Brain microvascular endothelial cell (primary cell): ENCODE measurements at regions not wholly inside any gene's neighbourhood (a gene's known extent, or its start where the extent isn't known, plus 50 kb on each side); places are given as distances from the start of the nearest gene placed in this dataset.
A peak's percentile ranks its signal among the peaks of the same experiment; 100 is the strongest.

ENCODE experiments used
- DNase-seq: peaks from one replicate; pipeline ENCODE4 v3.0.0-alpha.2; 2020
- H3K27ac ChIP-seq: fragments of 250-450 bp; sonication (Bioruptor Pico); 2 replicates; pipeline ENCODE4 v1.5.1; 2020; ENCODE audit warnings: mild to moderate bottlenecking, moderate library complexity
- H3K27me3 ChIP-seq: fragments of 250-450 bp; sonication (Bioruptor Pico); replicated peaks from 2 replicates; pipeline ENCODE4 v1.5.1; 2020; ENCODE audit warnings: mild to moderate bottlenecking
- H3K36me3 ChIP-seq: fragments of 250-450 bp; sonication (Bioruptor Pico); replicated peaks from 2 replicates; pipeline ENCODE4 v1.5.1; 2020; ENCODE audit warnings: mild to moderate bottlenecking
- H3K4me3 ChIP-seq: 2 replicates; pipeline ENCODE4 v1.5.1; 2011; ENCODE audit warnings: low read depth, mild to moderate bottlenecking, control low read depth, low read length, moderate library complexity
- in situ Hi-C: cut with HindIII; loops from 2 replicates; pipeline ENCODE4 v1.10.0; 2017; ENCODE audit warnings: low sequenced_read_pairs, low pct_ligation_motif_present
- TF ChIP-seq, protein P1 (sequence below): IDR thresholded peaks from 2 replicates; pipeline ENCODE4 v1.5.1; 2011; ENCODE audit warnings: low read depth, mild to moderate bottlenecking, moderate library complexity, low read length, control low read depth, inconsistent platforms; ENCODE audit errors: missing control alignments

DNA sequence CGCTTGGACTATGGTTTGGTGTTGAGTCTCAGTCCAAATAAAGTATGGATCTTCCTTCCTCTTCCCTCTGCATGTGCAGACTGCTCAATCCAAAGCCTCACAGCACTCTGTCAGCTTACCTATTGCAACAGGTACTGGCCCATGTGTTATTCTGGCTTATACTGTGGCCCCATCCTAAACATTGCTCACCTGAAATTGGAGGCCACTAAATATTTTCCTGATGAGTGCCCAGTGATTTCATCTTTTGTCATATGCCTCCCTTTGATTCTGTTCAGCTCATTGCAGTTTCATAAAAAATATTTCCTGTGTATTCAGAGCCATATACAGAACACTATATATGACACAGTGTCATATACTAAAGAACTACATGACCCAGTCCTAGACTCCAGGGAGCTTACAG is 86.3 kb upstream of the FAM136A start:
- TF ChIP-seq, protein P1, sequence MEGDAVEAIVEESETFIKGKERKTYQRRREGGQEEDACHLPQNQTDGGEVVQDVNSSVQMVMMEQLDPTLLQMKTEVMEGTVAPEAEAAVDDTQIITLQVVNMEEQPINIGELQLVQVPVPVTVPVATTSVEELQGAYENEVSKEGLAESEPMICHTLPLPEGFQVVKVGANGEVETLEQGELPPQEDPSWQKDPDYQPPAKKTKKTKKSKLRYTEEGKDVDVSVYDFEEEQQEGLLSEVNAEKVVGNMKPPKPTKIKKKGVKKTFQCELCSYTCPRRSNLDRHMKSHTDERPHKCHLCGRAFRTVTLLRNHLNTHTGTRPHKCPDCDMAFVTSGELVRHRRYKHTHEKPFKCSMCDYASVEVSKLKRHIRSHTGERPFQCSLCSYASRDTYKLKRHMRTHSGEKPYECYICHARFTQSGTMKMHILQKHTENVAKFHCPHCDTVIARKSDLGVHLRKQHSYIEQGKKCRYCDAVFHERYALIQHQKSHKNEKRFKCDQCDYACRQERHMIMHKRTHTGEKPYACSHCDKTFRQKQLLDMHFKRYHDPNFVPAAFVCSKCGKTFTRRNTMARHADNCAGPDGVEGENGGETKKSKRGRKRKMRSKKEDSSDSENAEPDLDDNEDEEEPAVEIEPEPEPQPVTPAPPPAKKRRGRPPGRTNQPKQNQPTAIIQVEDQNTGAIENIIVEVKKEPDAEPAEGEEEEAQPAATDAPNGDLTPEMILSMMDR, result no peak
- in situ Hi-C loops, result no loop called here
- DNase-seq, result no peak
- no peaks in the 10 kb centered on the region for H3K36me3 ChIP-seq
- H3K27me3 ChIP-seq, result no peaks in the 10 kb centered on the region
- H3K4me3 ChIP-seq, result no peak overlapping the region
- no peak overlapping the region for H3K27ac ChIP-seq

DNA sequence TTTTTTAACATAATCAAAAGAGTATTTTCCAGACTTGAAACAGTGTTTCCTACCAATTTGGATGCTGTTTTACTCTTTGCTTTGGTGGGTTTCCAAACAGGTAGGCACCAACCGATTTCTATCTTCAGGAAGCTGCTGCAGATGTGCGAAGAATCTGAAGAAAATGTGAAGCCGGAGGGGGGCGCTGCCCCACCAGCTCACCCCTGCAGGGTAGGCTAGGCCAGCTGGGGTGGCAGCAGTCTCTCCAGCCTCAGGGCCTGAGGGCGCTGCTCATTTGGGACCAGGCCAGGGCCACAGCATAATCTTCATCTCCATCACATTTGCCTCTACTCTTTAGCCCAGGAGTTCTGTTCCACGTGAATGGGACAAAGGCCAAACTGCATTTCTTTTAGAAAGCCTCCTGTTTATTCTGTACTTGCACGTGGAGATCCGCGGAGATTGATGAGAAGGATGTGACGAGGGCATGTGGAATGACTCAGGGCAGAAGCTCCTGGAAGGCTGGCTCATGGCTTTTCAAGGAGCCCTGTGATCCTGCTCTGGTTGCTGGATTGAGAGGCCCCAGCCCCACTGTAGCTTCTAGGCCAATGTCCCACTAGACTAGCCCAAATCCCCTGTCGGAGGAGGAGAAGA is 84.2 kb upstream of the FAM136A start:
- TF ChIP-seq, protein P1, result no peak
- DNase-seq, result peak; percentile 17
- H3K27ac ChIP-seq, result no peak overlapping the region
- in situ Hi-C loops, result no loop called here
- H3K36me3 ChIP-seq, result no peaks in the 10 kb centered on the region
- H3K27me3 ChIP-seq, result no peaks in the 10 kb centered on the region
- H3K4me3 ChIP-seq, result no peak overlapping the region

DNA sequence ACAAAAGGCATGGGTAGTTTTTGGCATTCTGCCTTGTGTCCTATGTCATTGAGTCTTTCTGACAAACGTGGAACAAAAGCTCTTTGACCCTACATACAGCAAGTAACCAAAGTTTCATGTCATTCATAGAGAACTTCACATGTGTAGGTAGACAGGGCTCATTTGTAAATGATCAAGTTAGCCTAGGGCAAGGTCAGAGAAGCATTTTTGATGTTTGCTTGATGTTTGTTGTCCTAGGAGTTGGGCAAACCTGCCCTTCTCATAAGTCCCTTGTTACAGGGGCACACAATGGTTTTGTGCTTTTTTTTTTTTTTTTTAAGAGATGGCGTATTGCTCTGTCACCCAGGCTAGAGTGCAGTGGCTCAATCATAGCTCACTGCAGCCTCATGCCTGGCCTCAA is 83.3 kb upstream of the FAM136A start:
- Histone ChIP-seq H3K4me3 (no peak overlapping the region), H3K36me3 (no peaks in the 10 kb centered on the region), H3K27ac (no peak overlapping the region), H3K27me3 (no peaks in the 10 kb centered on the region)
- TF ChIP-seq, protein P1, result no peak
- DNase-seq, result no peak
- in situ Hi-C loops, result no loop called here

DNA sequence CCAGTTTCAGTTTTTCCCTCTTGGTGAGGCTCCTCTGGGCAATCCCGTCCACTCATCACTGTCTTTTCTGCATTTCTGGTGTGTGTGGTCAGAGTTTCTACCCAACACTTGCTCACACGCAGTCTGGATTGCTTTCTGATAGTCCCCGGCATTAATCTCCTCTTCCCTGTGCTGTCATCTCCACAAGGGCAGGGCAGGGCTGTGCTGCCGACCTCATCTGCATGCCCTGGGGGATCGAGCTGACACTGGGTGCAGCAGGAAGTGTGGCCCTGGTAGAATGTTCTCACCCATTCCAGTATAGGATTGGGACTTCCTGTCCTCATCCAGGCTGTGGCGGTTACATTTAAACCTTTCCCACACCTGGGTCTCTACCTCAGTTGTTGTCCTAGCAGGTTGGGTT is 80.0 kb upstream of the FAM136A start:
- Histone ChIP-seq H3K27ac (no peak overlapping the region), H3K36me3 (no peaks in the 10 kb centered on the region), H3K4me3 (no peak overlapping the region), H3K27me3 (no peaks in the 10 kb centered on the region)
- in situ Hi-C loops, result no loop called here
- TF ChIP-seq, protein P1, result no peak
- DNase-seq, result no peak

DNA sequence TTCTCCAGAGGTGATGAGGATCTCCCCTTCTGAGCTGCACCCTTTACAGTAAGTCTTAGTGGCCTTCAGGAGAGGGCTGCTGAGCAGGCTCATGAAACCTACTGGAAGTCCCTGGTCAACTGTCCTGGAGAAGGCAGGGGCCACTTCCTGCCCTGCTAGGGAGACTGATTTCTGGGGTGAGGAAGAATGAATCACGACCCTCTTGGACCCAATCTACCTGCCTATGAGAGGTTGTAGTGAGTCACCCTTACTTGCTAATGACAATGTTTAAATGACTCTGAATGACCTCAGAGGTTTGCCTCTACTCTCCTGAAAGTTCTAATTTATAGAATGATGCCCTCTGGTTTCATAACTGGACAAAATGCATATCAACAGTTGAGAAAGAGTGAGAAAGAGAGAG is 79.4 kb upstream of the FAM136A start:
- no peak for DNase-seq
- H3K27ac ChIP-seq, result no peak overlapping the region
- no peak overlapping the region for H3K4me3 ChIP-seq
- TF ChIP-seq, protein P1, result no peak
- H3K27me3 ChIP-seq, result no peaks in the 10 kb centered on the region
- no peaks in the 10 kb centered on the region for H3K36me3 ChIP-seq
- in situ Hi-C loops, result no loop called here

DNA sequence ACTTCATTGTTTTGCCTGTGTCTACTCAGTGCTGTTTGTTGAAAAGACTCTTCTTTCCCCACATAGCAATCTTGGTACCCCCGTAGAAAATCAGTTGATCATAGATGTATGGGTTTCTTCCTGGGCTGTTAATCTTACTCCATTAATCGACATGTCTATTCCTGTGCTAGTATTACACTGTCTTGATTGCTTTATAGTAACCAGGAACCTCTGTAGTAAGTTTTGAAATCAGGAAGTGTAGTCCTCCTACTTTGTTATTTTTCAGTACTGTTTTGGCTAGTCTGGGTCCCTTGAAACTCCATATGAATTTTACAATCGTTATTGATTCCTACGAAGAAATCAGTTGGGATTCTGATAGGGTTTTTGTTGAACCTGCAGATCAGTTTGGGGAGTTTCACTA is 78.8 kb upstream of the FAM136A start:
- H3K27ac ChIP-seq, result no peak overlapping the region
- DNase-seq, result no peak
- TF ChIP-seq, protein P1, result no peak
- H3K4me3 ChIP-seq, result no peak overlapping the region
- in situ Hi-C loops, result no loop called here
- H3K36me3 ChIP-seq, result no peaks in the 10 kb centered on the region
- no peaks in the 10 kb centered on the region for H3K27me3 ChIP-seq
